ENCODE measurements at regions not wholly inside any gene's neighbourhood (a gene's known extent, or its start where the extent isn't known, plus 50 kb on each side); places are given as distances from the start of the nearest gene placed in this dataset.
A peak's percentile ranks its signal among the peaks of the same experiment; 100 is the strongest.

DNA sequence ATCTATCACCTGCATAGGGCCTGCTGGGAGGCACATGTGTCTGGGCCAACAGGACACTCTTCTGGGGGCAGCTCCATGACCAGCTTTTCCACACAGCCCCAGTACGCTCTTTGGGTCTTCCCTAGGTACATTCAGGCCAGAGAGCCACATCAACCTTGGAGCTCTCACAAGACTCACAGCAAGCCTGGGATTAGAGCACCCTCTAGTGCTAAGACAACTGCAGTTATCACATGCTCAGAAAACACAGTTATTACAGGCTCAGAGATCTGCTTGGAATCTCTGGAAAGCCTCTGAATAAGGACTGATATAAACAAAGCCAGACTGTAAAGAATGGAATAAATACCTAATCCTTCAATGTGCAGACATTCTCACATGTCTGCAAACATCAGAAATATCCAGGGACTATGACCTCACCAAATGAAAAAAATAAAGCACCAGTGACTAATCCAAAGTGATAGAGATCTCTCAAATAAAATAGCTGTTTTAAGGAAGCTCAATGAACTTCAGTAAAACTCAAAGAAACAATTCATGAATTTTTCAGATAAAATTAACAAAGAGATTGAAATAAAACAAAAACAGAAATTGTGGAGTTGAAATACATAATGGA is 563.9 kb upstream of the NR5A2 start:
- TF ChIP-seq CTCF (IDR thresholded peaks at IDR 0.05; ENCODE audit: insufficient read depth, low read length, poor library complexity, severe bottlenecking): peak; percentile 54
- no peak for TF ChIP-seq EZH2phosphoT487 (conservative IDR thresholded peaks at IDR 0.05; ENCODE audit: low read length)
